Tibial nerve (tissue), 4 donors: ENCODE measurements at regions not wholly inside any gene's neighbourhood (a gene's known extent, or its start where the extent isn't known, plus 50 kb on each side); places are given as distances from the start of the nearest gene placed in this dataset.

Source experiments
- CTCF ChIP-seq, 5 experiments: fragments of 200-600 bp in 3 of 5; fragments of 450-650 bp in 2 of 5; sonication (generic) in 3 of 5; IDR thresholded peaks; one replicate each; pipeline ENCODE4 v1.5.1; 2016 to 2019; ENCODE audit warnings: antibody characterized with exemption in 5 of 5, mild to moderate bottlenecking in 3 of 5, moderate library complexity in 2 of 5
- EP300 ChIP-seq, 2 donors: sonication (generic); formaldehyde crosslinking; IDR thresholded peaks; one replicate each; pipeline ENCODE4 v1.6.1; 2017; ENCODE audit warnings: antibody characterized with exemption in 2 of 2, mild to moderate bottlenecking in 1 of 2

- TF ChIP-seq CTCF (IDR thresholded peaks at IDR 0.05): no peak
- TF ChIP-seq EP300 (IDR thresholded peaks at IDR 0.05): no peak
Measured at GRCh38 chr11:80116796-80117195, 676.0 kb upstream of the TENM4 start.
